ENCODE measurements at regions not wholly inside any gene's neighbourhood (a gene's known extent, or its start where the extent isn't known, plus 50 kb on each side); places are given as distances from the start of the nearest gene placed in this dataset.

DNA sequence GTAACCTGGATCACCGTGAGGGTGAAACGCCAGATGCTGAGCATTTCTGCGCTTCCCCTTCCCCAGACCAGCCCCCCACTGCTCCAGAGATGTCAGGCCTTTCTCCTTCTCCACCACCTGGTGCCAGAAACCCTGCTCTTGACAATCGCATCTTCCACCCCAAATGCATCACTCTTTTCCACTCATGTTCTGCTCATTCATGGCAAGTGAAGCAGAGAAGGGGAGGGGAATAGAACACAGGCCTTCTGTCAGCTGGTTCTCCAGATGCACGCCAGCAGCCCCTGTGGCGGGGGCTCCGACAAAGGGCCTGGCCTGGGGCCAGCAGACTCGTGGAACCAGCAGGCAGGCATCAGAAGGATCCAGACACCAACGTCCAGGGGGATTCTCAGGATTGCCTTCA lies 68.5 kb upstream of the SVIL start:
- peaks cover 25% of the 10 kb centered on the region for H3K4me1 ChIP-seq (ENCODE audit: insufficient read depth, low read length)
- no peaks in the 10 kb centered on the region for H3K36me3 ChIP-seq (replicated peaks in 1 of 2; ENCODE audit: control insufficient read depth in 1 of 2, insufficient read depth in 2 of 2, low read length in 2 of 2)
- no peak overlapping the region for H3K9ac ChIP-seq (ENCODE audit: insufficient read depth, low read depth, low read length)
- H3K4me2 ChIP-seq (ENCODE audit: low read depth, low read length), result no peak overlapping the region
- H3K79me2 ChIP-seq (ENCODE audit: insufficient read depth, low read length), result no peaks in the 10 kb centered on the region
- H3K27me3 ChIP-seq (ENCODE audit: control insufficient read depth in 1 of 2, insufficient read depth in 2 of 2, low read length in 2 of 2), result no peaks in the 10 kb centered on the region
- FAIRE-seq (no peak), DNase-seq (ENCODE audit: low spot score) (no peak), ATAC-seq (no peak)
- no peak overlapping the region for H3K27ac ChIP-seq (ENCODE audit: extremely low read length, insufficient read depth, low read length)
- 91% methylated on average over 8 of the region's 9 CpGs for WGBS (ENCODE audit: low lambda C conversion rate)
- no peak overlapping the region for H2AFZ ChIP-seq (ENCODE audit: low read length)
- intact Hi-C loops (cut with micrococcal nuclease; ENCODE audit: unreplicated experiment) (no loop called here), in situ Hi-C loops (cut with HindIII; ENCODE audit: extremely low pct_ligation_motif_present, low pct_unique_long_range_greater_than_20kb) (no loop called here)
- H3K4me3 ChIP-seq (replicated peaks in 1 of 3; ENCODE audit: insufficient read depth in 1 of 3, low read depth in 2 of 3, low read length in 3 of 3), result no peak overlapping the region
- H4K20me1 ChIP-seq (ENCODE audit: insufficient read depth, low read length), result no peaks in the 10 kb centered on the region
- POLR2A ChIA-PET, result no interaction called here
- no TSS peak for BruUV-seq (replicated peaks)
- H3K9me3 ChIP-seq (ENCODE audit: low read length), result no peaks in the 10 kb centered on the region
- TF ChIP-seq RORA (CRISPR knock-in tag; IDR thresholded peaks at IDR 0.05) (no peak), MTA1 (CRISPR knock-in tag; IDR thresholded peaks at IDR 0.05; ENCODE audit: borderline replicate concordance) (no peak), ATRX (CRISPR knock-in tag; IDR thresholded peaks at IDR 0.05; ENCODE audit: borderline replicate concordance) (no peak), ZNF605 (CRISPR knock-in tag; IDR thresholded peaks at IDR 0.05) (no peak), ZNF367 (CRISPR knock-in tag; IDR thresholded peaks at IDR 0.05; ENCODE audit: borderline replicate concordance) (no peak), NFKB2 (CRISPR knock-in tag; IDR thresholded peaks at IDR 0.05; ENCODE audit: borderline replicate concordance) (no peak), WIZ (CRISPR knock-in tag; IDR thresholded peaks at IDR 0.05) (no peak), ZNF703 (CRISPR knock-in tag; IDR thresholded peaks at IDR 0.05; ENCODE audit: borderline replicate concordance) (no peak), ZNF44 (CRISPR knock-in tag; IDR thresholded peaks at IDR 0.05) (no peak), ARHGAP35 (CRISPR knock-in tag; IDR thresholded peaks at IDR 0.05; ENCODE audit: borderline replicate concordance) (no peak), BRD4 (CRISPR knock-in tag; IDR thresholded peaks at IDR 0.05) (no peak), ZNF775 (CRISPR knock-in tag; IDR thresholded peaks at IDR 0.05; ENCODE audit: borderline replicate concordance) (no peak), AHR (CRISPR knock-in tag; IDR thresholded peaks at IDR 0.05) (no peak), SAFB2 (CRISPR knock-in tag; IDR thresholded peaks at IDR 0.05; ENCODE audit: borderline replicate concordance, low read depth) (no peak)
- TF ChIP-seq, protein P1, sequence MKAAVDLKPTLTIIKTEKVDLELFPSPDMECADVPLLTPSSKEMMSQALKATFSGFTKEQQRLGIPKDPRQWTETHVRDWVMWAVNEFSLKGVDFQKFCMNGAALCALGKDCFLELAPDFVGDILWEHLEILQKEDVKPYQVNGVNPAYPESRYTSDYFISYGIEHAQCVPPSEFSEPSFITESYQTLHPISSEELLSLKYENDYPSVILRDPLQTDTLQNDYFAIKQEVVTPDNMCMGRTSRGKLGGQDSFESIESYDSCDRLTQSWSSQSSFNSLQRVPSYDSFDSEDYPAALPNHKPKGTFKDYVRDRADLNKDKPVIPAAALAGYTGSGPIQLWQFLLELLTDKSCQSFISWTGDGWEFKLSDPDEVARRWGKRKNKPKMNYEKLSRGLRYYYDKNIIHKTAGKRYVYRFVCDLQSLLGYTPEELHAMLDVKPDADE (CRISPR knock-in tag; IDR thresholded peaks at IDR 0.05), result no peak
- CTCF ChIA-PET (ENCODE audit: low intra/inter-chr PET ratio, low total read pairs), result no interaction called here
